Heart left ventricle (tissue), 16 donors: ENCODE measurements at regions not wholly inside any gene's neighbourhood (a gene's known extent, or its start where the extent isn't known, plus 50 kb on each side); places are given as distances from the start of the nearest gene placed in this dataset.

Experiments used
- ATAC-seq, 4 donors: fragments of 200-7000 bp; cut with Tn5 transposase; one replicate each; pipeline ENCODE4 v1.9.1; 2020 to 2022; ENCODE audit warnings: moderate library complexity in 4 of 4, mild to moderate bottlenecking in 3 of 4, moderate number of reproducible peaks in 1 of 4
- DNase-seq, 5 donors: peaks; one replicate each; pipeline ENCODE4 v3.0.0-alpha.2; 2020
- H3K27ac ChIP-seq, 12 donors: fragments of 200-600 bp; sonication (generic) in 4 of 12; one replicate each; pipeline versions ENCODE4 v1.5.0 to v1.8.0; 2016 to 2022; ENCODE audit warnings: mild to moderate bottlenecking in 2 of 12
- H3K27me3 ChIP-seq, 9 donors: fragments of 200-600 bp; sonication (generic) in 2 of 9; one replicate each; pipeline versions ENCODE4 v1.5.1 to v1.8.0; 2016 to 2022; ENCODE audit warnings: mild to moderate bottlenecking in 3 of 9
- H3K36me3 ChIP-seq, 9 donors: fragments of 200-600 bp; sonication (generic) in 2 of 9; one replicate each; pipeline versions ENCODE4 v1.5.0 to v1.8.0; 2018 to 2022; ENCODE audit warnings: mild to moderate bottlenecking in 2 of 9
- H3K4me1 ChIP-seq, 12 donors: fragments of 200-600 bp; sonication (generic) in 4 of 12; one replicate each; pipeline versions ENCODE4 v1.5.0 to v1.8.0; 2016 to 2022; ENCODE audit warnings: mild to moderate bottlenecking in 3 of 12
- H3K4me3 ChIP-seq, 12 donors: fragments of 200-600 bp; sonication (generic) in 4 of 12; one replicate each; pipeline versions ENCODE4 v1.5.0 to v1.8.0; 2017 to 2022; ENCODE audit warnings: mild to moderate bottlenecking in 9 of 12, moderate library complexity in 4 of 12
- H3K9me3 ChIP-seq, 12 donors: fragments of 200-600 bp; sonication (generic) in 4 of 12; one replicate each; pipeline versions ENCODE4 v1.5.0 to v1.8.0; 2016 to 2022; ENCODE audit warnings: mild to moderate bottlenecking in 1 of 12
- POLR2A ChIP-seq, 2 donors: fragments of 450-650 bp; IDR thresholded peaks; one replicate each; pipeline ENCODE4 v1.6.1; 2017; ENCODE audit warnings: antibody characterized with exemption in 2 of 2, mild to moderate bottlenecking in 2 of 2, moderate library complexity in 2 of 2
- WGBS, 4 donors: extraction: QIAGEN DNeasy Blood & Tissue Kit in 2 of 4; methylation state at CpG; one replicate each; pipeline versions ENCODE4 v1.1.5 to v1.1.7; 2013 to 2018; 5-methylcytosine and 5-hydroxymethylcytosine counted together
- intact Hi-C, 10 donors: fragments of 100-400 bp; cut with DNase I; formaldehyde crosslinking; loops; one replicate each; pipeline versions ENCODE4 v1.11.1 to v1.14.2; 2022
- TF ChIP-seq, protein P1 (sequence below), 12 donors: fragments of 200-600 bp; sonication (generic) in 4 of 12; IDR thresholded peaks; one replicate each; pipeline versions ENCODE4 v1.5.0 to v1.8.0; 2018 to 2022; ENCODE audit warnings: antibody characterized with exemption in 12 of 12, mild to moderate bottlenecking in 5 of 12
- donor health status: ischemic (EF 13 %, LVEDD 7.1; RV severe dilation, severe dysfunction).
- donor health status: healthy with polysubstance abuse.
- donor health status: DM: no; HTN: yes; CAD: no.
- donor health status: DM: no; HTN: no; CAD: no.
- donor health status: ischemic (EF 25% LVEDD 6.9; RV normal size, moderate dysfunction).
- donor health status: ischemic (EF 25% LVEDD 5.7; RV mildly dilated, moderate dysfunction).
- donor health status: healthy.
- donor health status: DM: yes; HTN: yes; CAD: no.
- donor health status: ischemic (EF 35%, LVEDD 5.7; RV mildly dilated, moderate dysfunction).
- donor health status: nonischemic (EF 11% LVEDD 7.7; RV severe dilation, severe dysfunction).
- donor health status: DM: yes; HTN: yes; CAD: no.
- donor health status: PGD.
- donor health status: ischemic (EF 29% LVEDD 5.4; RV normal size, mild dysfunction).
- donor health status: nonischemic (EF 23%, LVEDD 6.1; RV moderate dilation, normal function).

- peaks cover 0 to 8% (median 0%) of the 10 kb centered on the region in 12 donors for H3K9me3 ChIP-seq
- H3K36me3 ChIP-seq = no peaks in the 10 kb centered on the region
- H3K27ac ChIP-seq = no peak overlapping the region
- no peak for TF ChIP-seq POLR2A (IDR thresholded peaks at IDR 0.05)
- TF ChIP-seq, protein P1, sequence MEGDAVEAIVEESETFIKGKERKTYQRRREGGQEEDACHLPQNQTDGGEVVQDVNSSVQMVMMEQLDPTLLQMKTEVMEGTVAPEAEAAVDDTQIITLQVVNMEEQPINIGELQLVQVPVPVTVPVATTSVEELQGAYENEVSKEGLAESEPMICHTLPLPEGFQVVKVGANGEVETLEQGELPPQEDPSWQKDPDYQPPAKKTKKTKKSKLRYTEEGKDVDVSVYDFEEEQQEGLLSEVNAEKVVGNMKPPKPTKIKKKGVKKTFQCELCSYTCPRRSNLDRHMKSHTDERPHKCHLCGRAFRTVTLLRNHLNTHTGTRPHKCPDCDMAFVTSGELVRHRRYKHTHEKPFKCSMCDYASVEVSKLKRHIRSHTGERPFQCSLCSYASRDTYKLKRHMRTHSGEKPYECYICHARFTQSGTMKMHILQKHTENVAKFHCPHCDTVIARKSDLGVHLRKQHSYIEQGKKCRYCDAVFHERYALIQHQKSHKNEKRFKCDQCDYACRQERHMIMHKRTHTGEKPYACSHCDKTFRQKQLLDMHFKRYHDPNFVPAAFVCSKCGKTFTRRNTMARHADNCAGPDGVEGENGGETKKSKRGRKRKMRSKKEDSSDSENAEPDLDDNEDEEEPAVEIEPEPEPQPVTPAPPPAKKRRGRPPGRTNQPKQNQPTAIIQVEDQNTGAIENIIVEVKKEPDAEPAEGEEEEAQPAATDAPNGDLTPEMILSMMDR (IDR thresholded peaks at IDR 0.05) = no peak
- ATAC-seq (no peak), DNase-seq (no peak)
- WGBS, 4 donors = 0 to 32% (median 17%) methylated on average over 1 of the region's 1 CpG
- no peak overlapping the region for H3K4me3 ChIP-seq
- intact Hi-C loops = no loop called here
- H3K4me1 ChIP-seq = no peaks in the 10 kb centered on the region
- no peaks in the 10 kb centered on the region for H3K27me3 ChIP-seq
Observed at GRCh38 chr21:24649691-24650090, 957.6 kb downstream of the MRPL39 start.

DNA sequence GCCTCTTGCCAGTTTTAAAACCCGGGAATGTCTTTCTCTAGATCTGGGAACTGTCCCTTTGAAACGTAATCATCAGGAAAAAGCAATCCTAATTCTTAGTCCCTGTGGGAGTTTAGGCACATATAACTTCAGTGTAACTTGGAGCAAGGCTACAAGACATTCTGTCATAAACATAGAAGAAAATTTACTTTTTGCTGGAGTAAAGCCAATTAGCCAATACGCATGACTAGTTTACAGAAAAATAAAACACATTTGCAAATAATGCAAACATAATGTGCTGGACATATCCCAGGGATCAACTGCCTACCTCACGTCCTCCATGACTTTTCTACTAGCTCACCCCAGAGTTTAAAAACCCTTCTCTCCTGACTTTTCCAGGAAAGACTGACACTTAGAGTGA, 970.6 kb downstream of the MRPL39 start:
- TF ChIP-seq, protein P1 (IDR thresholded peaks at IDR 0.05) = no peak
- no peak for TF ChIP-seq POLR2A (IDR thresholded peaks at IDR 0.05)

DNA sequence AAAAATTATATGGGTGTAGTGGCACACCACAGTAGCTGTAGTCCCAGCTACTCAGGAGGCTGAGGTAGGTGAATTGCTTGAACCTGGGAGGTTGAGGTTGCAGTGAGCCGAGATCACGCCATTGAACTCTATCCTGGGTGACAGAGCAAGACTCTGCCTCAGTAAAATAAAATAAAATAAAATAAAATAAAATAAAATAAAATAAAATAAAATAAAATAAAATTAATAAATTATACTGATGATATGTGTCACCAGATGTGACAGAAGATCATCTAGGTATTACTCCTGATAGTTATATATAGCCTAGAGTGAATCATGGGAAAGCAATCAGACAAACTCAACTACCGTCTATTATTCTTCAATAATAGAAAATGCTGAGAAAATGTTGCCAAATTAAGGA, 972.5 kb downstream of the MRPL39 start:
- H3K4me1 ChIP-seq = no peaks in the 10 kb centered on the region
- no peak overlapping the region for H3K27ac ChIP-seq
- H3K4me3 ChIP-seq = no peak overlapping the region
- intact Hi-C loops = no loop called here
- no peaks in the 10 kb centered on the region for H3K9me3 ChIP-seq
- no peaks in the 10 kb centered on the region for H3K27me3 ChIP-seq
- 84 to 92% (median 88%) methylated on average over 3 of the region's 3 CpGs for WGBS, 4 donors
- no peaks in the 10 kb centered on the region for H3K36me3 ChIP-seq
- ATAC-seq = no peak
- DNase-seq = no peak
- no peak for TF ChIP-seq POLR2A (IDR thresholded peaks at IDR 0.05)
- TF ChIP-seq, protein P1 (IDR thresholded peaks at IDR 0.05) = no peak

More for the DNA sequence above, 970.6 kb downstream of the MRPL39 start:
- ATAC-seq (no peak), DNase-seq (no peak)
- Histone ChIP-seq H3K36me3 (no peaks in the 10 kb centered on the region), H3K27ac (no peak overlapping the region), H3K27me3 (no peaks in the 10 kb centered on the region), H3K4me3 (no peak overlapping the region), H3K4me1 (no peaks in the 10 kb centered on the region), H3K9me3 (no peaks in the 10 kb centered on the region)
- 50 to 73% (median 64%) methylated on average over 4 of the region's 4 CpGs for WGBS, 4 donors
- intact Hi-C loops = no loop called here

- 41 to 47% (median 44%) methylated on average over 1 of the region's 1 CpG for WGBS, 4 donors
- Histone ChIP-seq H3K9me3 (peaks cover 0 to 8% (median 0%) of the 10 kb centered on the region in 12 donors), H3K27ac (no peak overlapping the region), H3K27me3 (no peaks in the 10 kb centered on the region), H3K4me3 (no peak overlapping the region), H3K4me1 (no peaks in the 10 kb centered on the region), H3K36me3 (no peaks in the 10 kb centered on the region)
- ATAC-seq = no peak
- intact Hi-C loops = no loop called here
- no peak for DNase-seq
- TF ChIP-seq, protein P1 (IDR thresholded peaks at IDR 0.05) = no peak
- TF ChIP-seq POLR2A (IDR thresholded peaks at IDR 0.05) = no peak
Observed at GRCh38 chr21:24628536-24628935, 978.7 kb downstream of the MRPL39 start.
